ENCODE measurements at regions not wholly inside any gene's neighbourhood (a gene's known extent, or its start where the extent isn't known, plus 50 kb on each side); places are given as distances from the start of the nearest gene placed in this dataset.

DNA sequence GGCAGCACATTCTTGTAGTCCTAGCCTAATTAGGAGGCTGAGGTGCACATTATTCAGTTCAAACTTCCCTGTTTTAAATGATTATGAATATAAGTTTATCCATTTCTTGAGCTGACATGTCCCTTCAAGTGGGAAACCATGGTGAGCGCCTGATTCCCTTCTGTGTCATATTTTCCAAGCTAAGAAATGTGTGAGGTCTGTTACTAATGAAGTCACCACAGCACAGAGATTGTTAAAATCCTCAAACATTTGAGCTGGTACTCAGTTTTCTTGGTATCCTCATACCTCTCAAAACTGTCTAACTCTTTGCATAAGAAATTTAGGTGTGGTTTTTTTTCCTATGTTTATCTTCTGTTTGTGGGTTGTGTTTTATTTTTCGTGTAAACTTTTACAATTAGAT, 926.8 kb downstream of the GATA3 start:
- no peak overlapping the region for H3K4me2 ChIP-seq (ENCODE audit: low read length)
- no peaks in the 10 kb centered on the region for H3K27me3 ChIP-seq (ENCODE audit: insufficient read depth, low read length)
- H3K9me2 ChIP-seq (ENCODE audit: insufficient read depth) = no peaks in the 10 kb centered on the region
- no peak overlapping the region for H3K9ac ChIP-seq (ENCODE audit: low read length)
- no peak overlapping the region for H2AFZ ChIP-seq (ENCODE audit: low read depth, low read length, poor library complexity, severe bottlenecking)
- no peak for TF ChIP-seq EZH2 (IDR thresholded peaks at IDR 0.05)
- TF ChIP-seq ZNF274 (IDR thresholded peaks at IDR 0.05; ENCODE audit: low read depth, low read length) = no peak
- TF ChIP-seq SP1 (IDR thresholded peaks at IDR 0.05; ENCODE audit: low read depth) = no peak
- no peak for TF ChIP-seq YY1 (IDR thresholded peaks at IDR 0.05; ENCODE audit: extremely low read depth, insufficient replicate concordance, low read depth, low read length)
- TF ChIP-seq JUND (IDR thresholded peaks at IDR 0.05) = no peak
- no peak for TF ChIP-seq EZH2phosphoT487 (IDR thresholded peaks at IDR 0.05; ENCODE audit: borderline replicate concordance)
- TF ChIP-seq, protein P1, sequence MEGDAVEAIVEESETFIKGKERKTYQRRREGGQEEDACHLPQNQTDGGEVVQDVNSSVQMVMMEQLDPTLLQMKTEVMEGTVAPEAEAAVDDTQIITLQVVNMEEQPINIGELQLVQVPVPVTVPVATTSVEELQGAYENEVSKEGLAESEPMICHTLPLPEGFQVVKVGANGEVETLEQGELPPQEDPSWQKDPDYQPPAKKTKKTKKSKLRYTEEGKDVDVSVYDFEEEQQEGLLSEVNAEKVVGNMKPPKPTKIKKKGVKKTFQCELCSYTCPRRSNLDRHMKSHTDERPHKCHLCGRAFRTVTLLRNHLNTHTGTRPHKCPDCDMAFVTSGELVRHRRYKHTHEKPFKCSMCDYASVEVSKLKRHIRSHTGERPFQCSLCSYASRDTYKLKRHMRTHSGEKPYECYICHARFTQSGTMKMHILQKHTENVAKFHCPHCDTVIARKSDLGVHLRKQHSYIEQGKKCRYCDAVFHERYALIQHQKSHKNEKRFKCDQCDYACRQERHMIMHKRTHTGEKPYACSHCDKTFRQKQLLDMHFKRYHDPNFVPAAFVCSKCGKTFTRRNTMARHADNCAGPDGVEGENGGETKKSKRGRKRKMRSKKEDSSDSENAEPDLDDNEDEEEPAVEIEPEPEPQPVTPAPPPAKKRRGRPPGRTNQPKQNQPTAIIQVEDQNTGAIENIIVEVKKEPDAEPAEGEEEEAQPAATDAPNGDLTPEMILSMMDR (IDR thresholded peaks at IDR 0.05 in 2 of 3, conservative IDR thresholded peaks at IDR 0.05 in 1 of 3; ENCODE audit: borderline replicate concordance in 1 of 3, insufficient read depth in 1 of 3, low read depth in 2 of 3, low read length in 2 of 3) = no peak
- TF ChIP-seq, protein P2, sequence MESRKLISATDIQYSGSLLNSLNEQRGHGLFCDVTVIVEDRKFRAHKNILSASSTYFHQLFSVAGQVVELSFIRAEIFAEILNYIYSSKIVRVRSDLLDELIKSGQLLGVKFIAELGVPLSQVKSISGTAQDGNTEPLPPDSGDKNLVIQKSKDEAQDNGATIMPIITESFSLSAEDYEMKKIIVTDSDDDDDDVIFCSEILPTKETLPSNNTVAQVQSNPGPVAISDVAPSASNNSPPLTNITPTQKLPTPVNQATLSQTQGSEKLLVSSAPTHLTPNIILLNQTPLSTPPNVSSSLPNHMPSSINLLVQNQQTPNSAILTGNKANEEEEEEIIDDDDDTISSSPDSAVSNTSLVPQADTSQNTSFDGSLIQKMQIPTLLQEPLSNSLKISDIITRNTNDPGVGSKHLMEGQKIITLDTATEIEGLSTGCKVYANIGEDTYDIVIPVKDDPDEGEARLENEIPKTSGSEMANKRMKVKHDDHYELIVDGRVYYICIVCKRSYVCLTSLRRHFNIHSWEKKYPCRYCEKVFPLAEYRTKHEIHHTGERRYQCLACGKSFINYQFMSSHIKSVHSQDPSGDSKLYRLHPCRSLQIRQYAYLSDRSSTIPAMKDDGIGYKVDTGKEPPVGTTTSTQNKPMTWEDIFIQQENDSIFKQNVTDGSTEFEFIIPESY (IDR thresholded peaks at IDR 0.05; ENCODE audit: extremely low read depth, insufficient replicate concordance, low read length) = no peak
- TF ChIP-seq CBX3 (IDR thresholded peaks at IDR 0.05; ENCODE audit: low read depth) = no peak
- TF ChIP-seq, protein P3, sequence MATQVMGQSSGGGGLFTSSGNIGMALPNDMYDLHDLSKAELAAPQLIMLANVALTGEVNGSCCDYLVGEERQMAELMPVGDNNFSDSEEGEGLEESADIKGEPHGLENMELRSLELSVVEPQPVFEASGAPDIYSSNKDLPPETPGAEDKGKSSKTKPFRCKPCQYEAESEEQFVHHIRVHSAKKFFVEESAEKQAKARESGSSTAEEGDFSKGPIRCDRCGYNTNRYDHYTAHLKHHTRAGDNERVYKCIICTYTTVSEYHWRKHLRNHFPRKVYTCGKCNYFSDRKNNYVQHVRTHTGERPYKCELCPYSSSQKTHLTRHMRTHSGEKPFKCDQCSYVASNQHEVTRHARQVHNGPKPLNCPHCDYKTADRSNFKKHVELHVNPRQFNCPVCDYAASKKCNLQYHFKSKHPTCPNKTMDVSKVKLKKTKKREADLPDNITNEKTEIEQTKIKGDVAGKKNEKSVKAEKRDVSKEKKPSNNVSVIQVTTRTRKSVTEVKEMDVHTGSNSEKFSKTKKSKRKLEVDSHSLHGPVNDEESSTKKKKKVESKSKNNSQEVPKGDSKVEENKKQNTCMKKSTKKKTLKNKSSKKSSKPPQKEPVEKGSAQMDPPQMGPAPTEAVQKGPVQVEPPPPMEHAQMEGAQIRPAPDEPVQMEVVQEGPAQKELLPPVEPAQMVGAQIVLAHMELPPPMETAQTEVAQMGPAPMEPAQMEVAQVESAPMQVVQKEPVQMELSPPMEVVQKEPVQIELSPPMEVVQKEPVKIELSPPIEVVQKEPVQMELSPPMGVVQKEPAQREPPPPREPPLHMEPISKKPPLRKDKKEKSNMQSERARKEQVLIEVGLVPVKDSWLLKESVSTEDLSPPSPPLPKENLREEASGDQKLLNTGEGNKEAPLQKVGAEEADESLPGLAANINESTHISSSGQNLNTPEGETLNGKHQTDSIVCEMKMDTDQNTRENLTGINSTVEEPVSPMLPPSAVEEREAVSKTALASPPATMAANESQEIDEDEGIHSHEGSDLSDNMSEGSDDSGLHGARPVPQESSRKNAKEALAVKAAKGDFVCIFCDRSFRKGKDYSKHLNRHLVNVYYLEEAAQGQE (IDR thresholded peaks at IDR 0.05; ENCODE audit: low read depth) = no peak
- TF ChIP-seq ZFX (IDR thresholded peaks at IDR 0.05) = no peak
- no peak for TF ChIP-seq RAD21 (IDR thresholded peaks at IDR 0.05; ENCODE audit: low read depth)
- H3K9me3 ChIP-seq (ENCODE audit: control insufficient read depth in 1 of 2, insufficient read depth in 1 of 2, low read depth in 1 of 2, low read length in 2 of 2) = peaks cover 5 to 20% of the 10 kb centered on the region in 2 experiments; a peak in 3 of 4 replicates
- RAD21 ChIA-PET (ENCODE audit: low non-redundant PET in 1 of 2, low total read pairs in 2 of 2, uncharacterized antibody in 2 of 2, unreplicated experiment in 2 of 2) = no interaction called here
- CTCF ChIA-PET = no interaction called here
- POLR2A ChIA-PET = no interaction called here
- no peak for ATAC-seq
- H3K4me1 ChIP-seq (ENCODE audit: control insufficient read depth in 1 of 2, insufficient read depth in 2 of 2, low read length in 2 of 2) = no peaks in the 10 kb centered on the region
- no peak for DNase-seq (ENCODE audit: low read depth, low spot score)
- no TSS peak for BruUV-seq (replicated peaks)
- no peaks in the 10 kb centered on the region for H3K36me3 ChIP-seq (ENCODE audit: control insufficient read depth in 1 of 2, insufficient read depth in 2 of 2, low read length in 2 of 2)
- H4K20me1 ChIP-seq (ENCODE audit: insufficient read depth) = no peaks in the 10 kb centered on the region
- H3K79me2 ChIP-seq (ENCODE audit: insufficient read depth, low read length) = no peaks in the 10 kb centered on the region
- H3K27ac ChIP-seq (ENCODE audit: low read depth, low read length) = no peak overlapping the region
- intact Hi-C loops (cut with micrococcal nuclease) = no loop called here
- no peak overlapping the region for H3K4me3 ChIP-seq (replicated peaks in 1 of 2; ENCODE audit: low read depth in 1 of 2, low read length in 2 of 2)

Measured in HCT116 (cell line).